ENCODE measurements at regions not wholly inside any gene's neighbourhood (a gene's known extent, or its start where the extent isn't known, plus 50 kb on each side); places are given as distances from the start of the nearest gene placed in this dataset.

GRCh38 chr13:83634601-83635000 lies 247.7 kb downstream of the SLITRK1 start:
- Histone ChIP-seq H3K18ac (ENCODE audit: low read depth, low read length) (no peak overlapping the region), H3K27me3 (ENCODE audit: control insufficient read depth, insufficient read depth, low read length) (no peaks in the 10 kb centered on the region), H2BK20ac (ENCODE audit: low read depth, low read length) (no peak overlapping the region), H3K9me3 (ENCODE audit: control insufficient read depth, insufficient read depth, low read length) (no peaks in the 10 kb centered on the region), H3K14ac (replicated peaks; ENCODE audit: low read depth, low read length) (no peak overlapping the region), H4K8ac (ENCODE audit: low read depth in 2 of 2, low read length in 2 of 2) (no peak overlapping the region), H4K91ac (ENCODE audit: insufficient read depth, low read depth, low read length) (no peak overlapping the region), H2AK5ac (ENCODE audit: low read depth, low read length) (no peak overlapping the region), H3K9me1 (ENCODE audit: insufficient read depth, low read length) (no peaks in the 10 kb centered on the region), H3K4me2 (ENCODE audit: low read depth, low read length) (no peak overlapping the region), H4K20me1 (ENCODE audit: insufficient read depth, low read length) (no peaks in the 10 kb centered on the region), H4K5ac (ENCODE audit: low read depth, low read length) (no peak overlapping the region), H2AK9ac (replicated peaks; ENCODE audit: low read depth, low read length, poor library complexity) (no peak overlapping the region), H3K23ac (ENCODE audit: low read depth, low read length) (no peak overlapping the region), H3K4me3 (ENCODE audit: insufficient read depth, low read depth, low read length) (no peak overlapping the region), H3K79me1 (ENCODE audit: low read depth in 1 of 2, low read length in 2 of 2) (no peaks in the 10 kb centered on the region), H3K36me3 (ENCODE audit: control insufficient read depth, insufficient read depth, low read length) (no peaks in the 10 kb centered on the region), H3K4me1 (ENCODE audit: control insufficient read depth, insufficient read depth, low read length) (no peaks in the 10 kb centered on the region), H3K9ac (ENCODE audit: low read depth, low read length) (no peak overlapping the region), H2BK15ac (ENCODE audit: low read depth, low read length) (no peak overlapping the region), H2BK5ac (ENCODE audit: low read depth, low read length, poor library complexity, severe bottlenecking) (no peak overlapping the region), H2BK120ac (ENCODE audit: low read depth, low read length) (no peak overlapping the region), H3K56ac (ENCODE audit: extremely low read depth, insufficient read depth, low read length) (no peak overlapping the region), H2AFZ (replicated peaks; ENCODE audit: low read length, poor library complexity) (no peak overlapping the region), H3K27ac (ENCODE audit: insufficient read depth, low read length) (no peak overlapping the region), H3K4ac (ENCODE audit: low read depth, low read length) (no peak overlapping the region)
- WGBS, 2 experiments (ENCODE audit: extremely low coverage in 2 of 2, insufficient read length in 1 of 2) = no CpG with 5 or more reads among the region's 2 CpGs
- in situ Hi-C loops (cut with MboI; ENCODE audit: low sequenced_read_pairs) (no loop called here), intact Hi-C loops (cut with micrococcal nuclease) (no loop called here), dilution Hi-C loops (cut with HindIII; ENCODE audit: low sequenced_read_pairs, unreplicated experiment) (no loop called here)
- BruUV-seq (replicated peaks) = no TSS peak
- POLR2A ChIA-PET (ENCODE audit: unreplicated experiment) = no interaction called here
- CTCF ChIA-PET = no interaction called here
- ATAC-seq (ENCODE audit: low read depth) (no peak), DNase-seq (no peak)
- TF ChIP-seq POLR2A (IDR thresholded peaks at IDR 0.05; ENCODE audit: low read depth, low read length) = no peak
- no peak for TF ChIP-seq CHD1 (IDR thresholded peaks at IDR 0.05; ENCODE audit: low read depth, low read length)
- no peak for TF ChIP-seq MAFK (IDR thresholded peaks at IDR 0.05; ENCODE audit: low read depth, low read length)
- no peak for TF ChIP-seq RAD21 (IDR thresholded peaks at IDR 0.05; ENCODE audit: low read length)
- no peak for TF ChIP-seq SMC3 (IDR thresholded peaks at IDR 0.05; ENCODE audit: low read depth, low read length)
- no peak for TF ChIP-seq MAZ (IDR thresholded peaks at IDR 0.05; ENCODE audit: borderline replicate concordance, low read depth, low read length)
- no peak for TF ChIP-seq FOS (IDR thresholded peaks at IDR 0.05; ENCODE audit: low read depth, low read length)
- TF ChIP-seq CTCF (conservative IDR thresholded peaks at IDR 0.05; ENCODE audit: low read depth, low read length) = no peak
- no peak for TF ChIP-seq BHLHE40 (IDR thresholded peaks at IDR 0.05; ENCODE audit: low read depth, low read length)
- no peak for TF ChIP-seq RCOR1 (IDR thresholded peaks at IDR 0.05; ENCODE audit: insufficient replicate concordance, low read length)
- no peak for TF ChIP-seq USF2 (IDR thresholded peaks at IDR 0.05; ENCODE audit: low read depth, low read length)
- no peak for TF ChIP-seq RFX5 (IDR thresholded peaks at IDR 0.05; ENCODE audit: low read depth, low read length)
- no peak for TF ChIP-seq MXI1 (IDR thresholded peaks at IDR 0.05; ENCODE audit: borderline replicate concordance, low read depth, low read length)
- TF ChIP-seq, protein P1, sequence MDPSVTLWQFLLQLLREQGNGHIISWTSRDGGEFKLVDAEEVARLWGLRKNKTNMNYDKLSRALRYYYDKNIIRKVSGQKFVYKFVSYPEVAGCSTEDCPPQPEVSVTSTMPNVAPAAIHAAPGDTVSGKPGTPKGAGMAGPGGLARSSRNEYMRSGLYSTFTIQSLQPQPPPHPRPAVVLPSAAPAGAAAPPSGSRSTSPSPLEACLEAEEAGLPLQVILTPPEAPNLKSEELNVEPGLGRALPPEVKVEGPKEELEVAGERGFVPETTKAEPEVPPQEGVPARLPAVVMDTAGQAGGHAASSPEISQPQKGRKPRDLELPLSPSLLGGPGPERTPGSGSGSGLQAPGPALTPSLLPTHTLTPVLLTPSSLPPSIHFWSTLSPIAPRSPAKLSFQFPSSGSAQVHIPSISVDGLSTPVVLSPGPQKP (IDR thresholded peaks at IDR 0.05; ENCODE audit: borderline replicate concordance, low read depth, low read length) = no peak
- TF ChIP-seq NFE2L2 (IDR thresholded peaks at IDR 0.05; ENCODE audit: low read depth, low read length) = no peak
- no peak for TF ChIP-seq CEBPB (IDR thresholded peaks at IDR 0.05; ENCODE audit: low read depth, low read length)

All from IMR-90 (cell line).